IMR-90 (cell line): ENCODE measurements at regions not wholly inside any gene's neighbourhood (a gene's known extent, or its start where the extent isn't known, plus 50 kb on each side); places are given as distances from the start of the nearest gene placed in this dataset.

Experiments used
- CEBPB ChIP-seq: IDR thresholded peaks from 2 replicates; pipeline ENCODE4 v1.6.1; 2012; ENCODE audit warnings: low read depth, low read length, improper control_type of control experiment
- CHD1 ChIP-seq: IDR thresholded peaks from 2 replicates; pipeline ENCODE4 v1.6.1; 2012; ENCODE audit warnings: low read depth, low read length, improper control_type of control experiment
- CTCF ChIP-seq: conservative IDR thresholded peaks from 2 replicates; pipeline ENCODE4 v1.5.1; 2012; ENCODE audit warnings: mild to moderate bottlenecking, low read depth, low read length, improper control_type of control experiment
- ELK1 ChIP-seq: fragments of 150-350 bp; IDR thresholded peaks from 2 replicates; pipeline ENCODE4 v1.6.1; 2016; ENCODE audit warnings: low read depth, mild to moderate bottlenecking, low read length, moderate library complexity, borderline replicate concordance
- MAFK ChIP-seq: IDR thresholded peaks from 2 replicates; pipeline ENCODE4 v1.6.1; 2012; ENCODE audit warnings: low read depth, low read length, improper control_type of control experiment
- MAZ ChIP-seq: IDR thresholded peaks from 2 replicates; pipeline ENCODE4 v1.6.1; 2012; ENCODE audit warnings: low read depth, mild to moderate bottlenecking, low read length, improper control_type of control experiment, moderate library complexity, borderline replicate concordance
- NFE2L2 ChIP-seq: fragments of 150-350 bp; IDR thresholded peaks from 2 replicates; pipeline ENCODE4 v1.6.1; 2016; ENCODE audit warnings: low read depth, mild to moderate bottlenecking, low read length
- POLR2A ChIP-seq: IDR thresholded peaks from 2 replicates; pipeline ENCODE4 v1.6.1; 2012; ENCODE audit warnings: mild to moderate bottlenecking, low read depth, low read length
- RAD21 ChIP-seq: IDR thresholded peaks from 2 replicates; pipeline ENCODE4 v1.6.1; 2012; ENCODE audit warnings: low read length, improper control_type of control experiment
- SMC3 ChIP-seq: fragments of 150-350 bp; IDR thresholded peaks from 2 replicates; pipeline ENCODE4 v1.6.1; 2016; ENCODE audit warnings: low read depth, mild to moderate bottlenecking, antibody characterized with exemption, low read length, moderate library complexity
- USF2 ChIP-seq: fragments of 150-350 bp; IDR thresholded peaks from 2 replicates; pipeline ENCODE4 v1.6.1; 2017; ENCODE audit warnings: mild to moderate bottlenecking, antibody characterized with exemption, low read length, low read depth

- TF ChIP-seq CTCF, result no peak
- no peak for TF ChIP-seq USF2
- TF ChIP-seq SMC3, result no peak
- no peak for TF ChIP-seq POLR2A
- no peak for TF ChIP-seq CEBPB
- TF ChIP-seq RAD21, result no peak
- no peak for TF ChIP-seq CHD1
- TF ChIP-seq MAZ, result no peak
- no peak for TF ChIP-seq ELK1
- TF ChIP-seq NFE2L2, result no peak
- no peak for TF ChIP-seq MAFK
Measured at GRCh38 chr22:34214372-34214771, 294.1 kb upstream of the LARGE1 start.
